WTC11 (cell line): ENCODE measurements at regions not wholly inside any gene's neighbourhood (a gene's known extent, or its start where the extent isn't known, plus 50 kb on each side); places are given as distances from the start of the nearest gene placed in this dataset.

Experiments
- ATAC-seq: fragments of 200-7000 bp; cut with Tn5 transposase; 2 replicates; pipeline ENCODE4 v1.10.0; 2021; ENCODE audit warnings: mild to moderate bottlenecking, moderate library complexity
- CTCF ChIA-PET: fragments of 300-600 bp; sonication (Branson Sonifier 250); formaldehyde crosslinking; loops from one replicate; lab custom pipeline; 2021; ENCODE audit warnings: antibody characterized with exemption; lab: Charles Lee
- POLR2A ChIA-PET: fragments of 350-600 bp; sonication (Branson Sonifier 250); formaldehyde crosslinking; loops from one replicate; lab custom pipeline; 2021; ENCODE audit warnings: antibody characterized with exemption; lab: Charles Lee
- DNase-seq: peaks from one replicate; pipeline ENCODE4 v3.0.0; 2021; ENCODE audit warnings: low spot score
- H3K27ac Mint-ChIP-seq: 2 replicates; pipeline ENCODE4 v1.8.0; 2021; ENCODE audit warnings: mixed read lengths
- H3K27me3 Mint-ChIP-seq: 2 replicates; pipeline ENCODE4 v1.8.0; 2021; ENCODE audit warnings: low read depth, mild to moderate bottlenecking, moderate library complexity, mixed read lengths
- H3K36me3 Mint-ChIP-seq: 2 replicates; pipeline ENCODE4 v1.8.0; 2021; ENCODE audit warnings: mixed read lengths
- H3K4me1 Mint-ChIP-seq: 2 replicates; pipeline ENCODE4 v1.8.0; 2022; ENCODE audit warnings: mixed read lengths
- H3K4me3 Mint-ChIP-seq: 2 replicates; pipeline ENCODE4 v1.8.0; 2021; ENCODE audit warnings: mild to moderate bottlenecking, moderate library complexity, mixed read lengths
- H3K9me3 Mint-ChIP-seq: 2 replicates; pipeline ENCODE4 v1.8.0; 2021; ENCODE audit warnings: mixed read lengths
- ARID4B ChIP-seq: sonication (generic); formaldehyde crosslinking; IDR thresholded peaks from 2 replicates; pipeline ENCODE4 v1.8.0; 2023; ENCODE audit warnings: missing genetic modification reagents, mild to moderate bottlenecking, borderline replicate concordance
- CBFB ChIP-seq: sonication (generic); formaldehyde crosslinking; IDR thresholded peaks from 2 replicates; pipeline ENCODE4 v1.8.1; 2022; ENCODE audit warnings: mild to moderate bottlenecking, low read depth, missing genetic modification reagents
- EMX1 ChIP-seq: fragments of 250-450 bp; sonication (Bioruptor Pico); IDR thresholded peaks from 2 replicates; pipeline ENCODE4 v1.8.0; 2021; ENCODE audit warnings: mild to moderate bottlenecking
- ERG ChIP-seq: fragments of 250-450 bp; sonication (Bioruptor Pico); IDR thresholded peaks from 2 replicates; pipeline ENCODE4 v1.8.0; 2021; ENCODE audit warnings: mild to moderate bottlenecking
- ESRRA ChIP-seq: sonication (generic); formaldehyde crosslinking; IDR thresholded peaks from 2 replicates; pipeline ENCODE4 v1.8.1; 2022; ENCODE audit warnings: mild to moderate bottlenecking, missing genetic modification reagents, borderline replicate concordance
- GRHL2 ChIP-seq: fragments of 250-450 bp; sonication (Bioruptor Pico); IDR thresholded peaks from 2 replicates; pipeline ENCODE4 v1.8.0; 2022; ENCODE audit warnings: mild to moderate bottlenecking, moderate library complexity; ENCODE audit not compliant: insufficient replicate concordance, severe bottlenecking
- MYBL2 ChIP-seq: sonication (generic); formaldehyde crosslinking; IDR thresholded peaks from 2 replicates; pipeline ENCODE4 v1.8.1; 2023; ENCODE audit warnings: mild to moderate bottlenecking, moderate library complexity, missing genetic modification reagents
- NFE2L1 ChIP-seq: sonication (generic); formaldehyde crosslinking; IDR thresholded peaks from 2 replicates; pipeline ENCODE4 v1.8.1; 2023; ENCODE audit warnings: missing genetic modification reagents
- NR1H2 ChIP-seq: sonication (generic); formaldehyde crosslinking; IDR thresholded peaks from 2 replicates; pipeline ENCODE4 v1.9.0; 2021; ENCODE audit warnings: mild to moderate bottlenecking, moderate library complexity, missing genetic modification reagents
- NR2C2 ChIP-seq: sonication (generic); formaldehyde crosslinking; IDR thresholded peaks from 2 replicates; pipeline ENCODE4 v1.8.0; 2022; ENCODE audit warnings: mild to moderate bottlenecking, missing genetic modification reagents
- ZBTB21 ChIP-seq: sonication (generic); formaldehyde crosslinking; IDR thresholded peaks from 2 replicates; pipeline ENCODE4 v1.8.1; 2023; ENCODE audit warnings: mild to moderate bottlenecking, missing genetic modification reagents, borderline replicate concordance
- ZNF121 ChIP-seq: sonication (generic); formaldehyde crosslinking; IDR thresholded peaks from 2 replicates; pipeline ENCODE4 v1.8.0; 2023; ENCODE audit warnings: missing genetic modification reagents
- ZNF219 ChIP-seq: sonication (generic); formaldehyde crosslinking; IDR thresholded peaks from 2 replicates; pipeline ENCODE4 v1.8.0; 2023; ENCODE audit warnings: missing genetic modification reagents, mild to moderate bottlenecking, borderline replicate concordance
- ZNF232 ChIP-seq: sonication (generic); formaldehyde crosslinking; IDR thresholded peaks from 2 replicates; pipeline ENCODE4 v1.8.0; 2022; ENCODE audit warnings: mild to moderate bottlenecking, missing genetic modification reagents
- ZNF317 ChIP-seq: sonication (generic); formaldehyde crosslinking; IDR thresholded peaks from 2 replicates; pipeline ENCODE4 v1.8.1; 2023; ENCODE audit warnings: low read depth, mild to moderate bottlenecking, moderate library complexity, missing genetic modification reagents, borderline replicate concordance
- ZSCAN18 ChIP-seq: fragments of 250-450 bp; sonication (Bioruptor Pico); IDR thresholded peaks from 2 replicates; pipeline ENCODE4 v2.1.2; 2022; ENCODE audit warnings: mild to moderate bottlenecking, moderate library complexity
- TF ChIP-seq, protein P1 (sequence below): sonication (generic); formaldehyde crosslinking; IDR thresholded peaks from 2 replicates; pipeline ENCODE4 v1.8.1; 2023; ENCODE audit warnings: mild to moderate bottlenecking, moderate library complexity, missing genetic modification reagents
- TF ChIP-seq, protein P2 (sequence below): sonication (generic); formaldehyde crosslinking; IDR thresholded peaks from 2 replicates; pipeline ENCODE4 v1.8.1; 2022; ENCODE audit warnings: mild to moderate bottlenecking, moderate library complexity, missing genetic modification reagents
- TF ChIP-seq, protein P3 (sequence below): sonication (generic); formaldehyde crosslinking; conservative IDR thresholded peaks from 2 replicates; pipeline ENCODE4 v1.8.1; 2022; ENCODE audit warnings: mild to moderate bottlenecking, missing genetic modification reagents
- TF ChIP-seq, protein P4 (sequence below): fragments of 200-600 bp; IDR thresholded peaks from 2 replicates; pipeline ENCODE4 v1.8.0; 2022; ENCODE audit warnings: antibody characterized with exemption
- TF ChIP-seq, protein P5 (sequence below): sonication (generic); formaldehyde crosslinking; IDR thresholded peaks from 2 replicates; pipeline ENCODE4 v1.8.1; 2023; ENCODE audit warnings: mild to moderate bottlenecking, missing genetic modification reagents, borderline replicate concordance

DNA sequence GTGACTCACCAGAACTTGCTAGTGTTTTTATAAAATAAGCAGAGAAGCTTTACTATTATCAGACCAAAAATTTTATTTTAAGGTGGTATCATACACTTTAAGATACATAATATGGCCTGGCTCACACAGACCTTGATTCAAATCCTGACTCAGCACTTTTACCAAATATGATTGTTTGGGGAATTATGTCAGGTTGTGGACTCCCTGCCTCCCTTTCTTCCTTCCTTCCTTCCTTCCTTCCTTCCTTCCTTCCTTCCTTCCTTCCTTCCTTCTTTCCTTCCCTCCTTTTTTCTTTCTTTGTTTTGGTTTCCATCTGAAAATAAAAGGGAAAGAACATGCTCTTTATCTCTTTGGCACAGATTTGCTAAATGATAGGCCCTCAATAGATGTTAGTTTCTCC, 186.0 kb upstream of the MMS22L start:
- POLR2A ChIA-PET: no interaction called here
- Mint-ChIP-seq H3K27me3 (no peaks in the 10 kb centered on the region; the same call in 1 of the 2 replicates), H3K4me1 (peaks cover 11% of the 10 kb centered on the region), H3K36me3 (no peaks in the 10 kb centered on the region), H3K27ac (no peak overlapping the region), H3K9me3 (no peaks in the 10 kb centered on the region), H3K4me3 (no peak overlapping the region)
- TF ChIP-seq ZBTB21: no peak
- TF ChIP-seq, protein P1, sequence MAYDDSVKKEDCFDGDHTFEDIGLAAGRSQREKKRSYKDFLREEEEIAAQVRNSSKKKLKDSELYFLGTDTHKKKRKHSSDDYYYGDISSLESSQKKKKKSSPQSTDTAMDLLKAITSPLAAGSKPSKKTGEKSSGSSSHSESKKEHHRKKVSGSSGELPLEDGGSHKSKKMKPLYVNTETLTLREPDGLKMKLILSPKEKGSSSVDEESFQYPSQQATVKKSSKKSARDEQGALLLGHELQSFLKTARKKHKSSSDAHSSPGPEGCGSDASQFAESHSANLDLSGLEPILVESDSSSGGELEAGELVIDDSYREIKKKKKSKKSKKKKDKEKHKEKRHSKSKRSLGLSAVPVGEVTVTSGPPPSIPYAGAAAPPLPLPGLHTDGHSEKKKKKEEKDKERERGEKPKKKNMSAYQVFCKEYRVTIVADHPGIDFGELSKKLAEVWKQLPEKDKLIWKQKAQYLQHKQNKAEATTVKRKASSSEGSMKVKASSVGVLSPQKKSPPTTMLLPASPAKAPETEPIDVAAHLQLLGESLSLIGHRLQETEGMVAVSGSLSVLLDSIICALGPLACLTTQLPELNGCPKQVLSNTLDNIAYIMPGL (CRISPR knock-in tag): no peak
- TF ChIP-seq ARID4B (CRISPR knock-in tag): no peak
- no peak for TF ChIP-seq MYBL2
- TF ChIP-seq ESRRA: no peak
- no peak for TF ChIP-seq EMX1 (CRISPR knock-in tag)
- TF ChIP-seq, protein P2, sequence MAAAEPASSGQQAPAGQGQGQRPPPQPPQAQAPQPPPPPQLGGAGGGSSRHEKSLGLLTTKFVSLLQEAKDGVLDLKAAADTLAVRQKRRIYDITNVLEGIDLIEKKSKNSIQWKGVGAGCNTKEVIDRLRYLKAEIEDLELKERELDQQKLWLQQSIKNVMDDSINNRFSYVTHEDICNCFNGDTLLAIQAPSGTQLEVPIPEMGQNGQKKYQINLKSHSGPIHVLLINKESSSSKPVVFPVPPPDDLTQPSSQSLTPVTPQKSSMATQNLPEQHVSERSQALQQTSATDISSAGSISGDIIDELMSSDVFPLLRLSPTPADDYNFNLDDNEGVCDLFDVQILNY (CRISPR knock-in tag): no peak
- TF ChIP-seq, protein P3, sequence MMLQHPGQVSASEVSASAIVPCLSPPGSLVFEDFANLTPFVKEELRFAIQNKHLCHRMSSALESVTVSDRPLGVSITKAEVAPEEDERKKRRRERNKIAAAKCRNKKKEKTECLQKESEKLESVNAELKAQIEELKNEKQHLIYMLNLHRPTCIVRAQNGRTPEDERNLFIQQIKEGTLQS: no peak
- TF ChIP-seq NR1H2 (CRISPR knock-in tag): no peak
- TF ChIP-seq CBFB: no peak
- TF ChIP-seq ZNF317: no peak
- no peak for TF ChIP-seq ERG (CRISPR knock-in tag)
- no peak for TF ChIP-seq GRHL2 (CRISPR knock-in tag)
- no peak for TF ChIP-seq ZNF219 (CRISPR knock-in tag)
- TF ChIP-seq ZNF232 (CRISPR knock-in tag): no peak
- TF ChIP-seq, protein P4, sequence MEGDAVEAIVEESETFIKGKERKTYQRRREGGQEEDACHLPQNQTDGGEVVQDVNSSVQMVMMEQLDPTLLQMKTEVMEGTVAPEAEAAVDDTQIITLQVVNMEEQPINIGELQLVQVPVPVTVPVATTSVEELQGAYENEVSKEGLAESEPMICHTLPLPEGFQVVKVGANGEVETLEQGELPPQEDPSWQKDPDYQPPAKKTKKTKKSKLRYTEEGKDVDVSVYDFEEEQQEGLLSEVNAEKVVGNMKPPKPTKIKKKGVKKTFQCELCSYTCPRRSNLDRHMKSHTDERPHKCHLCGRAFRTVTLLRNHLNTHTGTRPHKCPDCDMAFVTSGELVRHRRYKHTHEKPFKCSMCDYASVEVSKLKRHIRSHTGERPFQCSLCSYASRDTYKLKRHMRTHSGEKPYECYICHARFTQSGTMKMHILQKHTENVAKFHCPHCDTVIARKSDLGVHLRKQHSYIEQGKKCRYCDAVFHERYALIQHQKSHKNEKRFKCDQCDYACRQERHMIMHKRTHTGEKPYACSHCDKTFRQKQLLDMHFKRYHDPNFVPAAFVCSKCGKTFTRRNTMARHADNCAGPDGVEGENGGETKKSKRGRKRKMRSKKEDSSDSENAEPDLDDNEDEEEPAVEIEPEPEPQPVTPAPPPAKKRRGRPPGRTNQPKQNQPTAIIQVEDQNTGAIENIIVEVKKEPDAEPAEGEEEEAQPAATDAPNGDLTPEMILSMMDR: no peak
- CTCF ChIA-PET: no interaction called here
- DNase-seq (no peak), ATAC-seq (no peak)

- POLR2A ChIA-PET: no interaction called here
- TF ChIP-seq NFE2L1 (CRISPR knock-in tag): no peak
- no peak for TF ChIP-seq ZSCAN18
- TF ChIP-seq ZNF121 (CRISPR knock-in tag): no peak
- TF ChIP-seq, protein P5, sequence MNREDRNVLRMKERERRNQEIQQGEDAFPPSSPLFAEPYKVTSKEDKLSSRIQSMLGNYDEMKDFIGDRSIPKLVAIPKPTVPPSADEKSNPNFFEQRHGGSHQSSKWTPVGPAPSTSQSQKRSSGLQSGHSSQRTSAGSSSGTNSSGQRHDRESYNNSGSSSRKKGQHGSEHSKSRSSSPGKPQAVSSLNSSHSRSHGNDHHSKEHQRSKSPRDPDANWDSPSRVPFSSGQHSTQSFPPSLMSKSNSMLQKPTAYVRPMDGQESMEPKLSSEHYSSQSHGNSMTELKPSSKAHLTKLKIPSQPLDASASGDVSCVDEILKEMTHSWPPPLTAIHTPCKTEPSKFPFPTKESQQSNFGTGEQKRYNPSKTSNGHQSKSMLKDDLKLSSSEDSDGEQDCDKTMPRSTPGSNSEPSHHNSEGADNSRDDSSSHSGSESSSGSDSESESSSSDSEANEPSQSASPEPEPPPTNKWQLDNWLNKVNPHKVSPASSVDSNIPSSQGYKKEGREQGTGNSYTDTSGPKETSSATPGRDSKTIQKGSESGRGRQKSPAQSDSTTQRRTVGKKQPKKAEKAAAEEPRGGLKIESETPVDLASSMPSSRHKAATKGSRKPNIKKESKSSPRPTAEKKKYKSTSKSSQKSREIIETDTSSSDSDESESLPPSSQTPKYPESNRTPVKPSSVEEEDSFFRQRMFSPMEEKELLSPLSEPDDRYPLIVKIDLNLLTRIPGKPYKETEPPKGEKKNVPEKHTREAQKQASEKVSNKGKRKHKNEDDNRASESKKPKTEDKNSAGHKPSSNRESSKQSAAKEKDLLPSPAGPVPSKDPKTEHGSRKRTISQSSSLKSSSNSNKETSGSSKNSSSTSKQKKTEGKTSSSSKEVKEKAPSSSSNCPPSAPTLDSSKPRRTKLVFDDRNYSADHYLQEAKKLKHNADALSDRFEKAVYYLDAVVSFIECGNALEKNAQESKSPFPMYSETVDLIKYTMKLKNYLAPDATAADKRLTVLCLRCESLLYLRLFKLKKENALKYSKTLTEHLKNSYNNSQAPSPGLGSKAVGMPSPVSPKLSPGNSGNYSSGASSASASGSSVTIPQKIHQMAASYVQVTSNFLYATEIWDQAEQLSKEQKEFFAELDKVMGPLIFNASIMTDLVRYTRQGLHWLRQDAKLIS (CRISPR knock-in tag): no peak
- no peak for TF ChIP-seq NR2C2 (CRISPR knock-in tag)
These were observed 186.4 kb upstream of the MMS22L start for GRCh38 chr6:97469451-97469850.

More at GRCh38 chr6:97469451-97469850, 186.4 kb upstream of the MMS22L start:
- DNase-seq (no peak), ATAC-seq (no peak)
- Mint-ChIP-seq H3K4me1 (peaks cover 11% of the 10 kb centered on the region), H3K9me3 (no peaks in the 10 kb centered on the region), H3K4me3 (no peak overlapping the region), H3K27ac (no peak overlapping the region), H3K27me3 (no peaks in the 10 kb centered on the region; the same call in 1 of the 2 replicates), H3K36me3 (no peaks in the 10 kb centered on the region)
- CTCF ChIA-PET: interaction anchor here (0.7 kb wide), 1 partner anchor 11 kb away, joined by 4 read pairs; no protein-coding TSS in a partner anchor
